ENCODE measurements at regions not wholly inside any gene's neighbourhood (a gene's known extent, or its start where the extent isn't known, plus 50 kb on each side); places are given as distances from the start of the nearest gene placed in this dataset.
"Not testable (repeated sequence)": the region's sequence is repeated elsewhere in the genome, so short reads cannot be mapped to it uniquely, and the experiment has no call there.

DNA sequence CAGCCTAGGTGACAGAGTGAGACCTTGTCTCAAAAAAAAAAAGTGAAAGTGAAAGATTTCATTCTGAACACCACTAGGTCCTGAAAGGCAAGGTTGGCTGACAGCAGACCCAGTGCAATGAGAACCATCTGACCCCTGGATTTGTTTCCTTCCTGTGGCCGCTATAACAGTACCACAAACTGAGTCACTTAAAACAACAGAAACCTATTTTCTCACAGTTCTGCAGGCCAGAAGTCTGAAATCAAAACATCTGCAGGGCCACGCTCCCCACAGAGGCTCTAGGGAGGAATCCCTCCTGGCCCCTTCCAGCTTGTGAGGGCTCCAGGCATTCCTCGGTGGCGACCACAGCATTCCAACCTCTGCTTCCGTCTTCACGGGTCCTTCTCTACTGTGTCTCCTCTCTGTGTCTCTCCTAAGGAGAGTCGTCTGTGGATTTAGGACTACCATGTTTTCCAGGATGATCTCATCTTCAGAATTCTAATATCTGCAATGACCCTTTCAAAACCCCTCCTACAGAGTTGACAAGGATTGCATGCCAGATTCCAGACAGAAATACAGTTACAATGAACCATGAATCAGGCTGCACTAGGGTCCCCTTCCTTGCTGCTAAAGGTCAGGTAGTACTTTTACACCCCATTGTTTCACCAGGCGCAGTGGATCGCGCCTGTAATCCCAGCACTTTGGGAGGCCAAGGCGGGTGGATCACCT, 78.0 kb upstream of the ADGRL1 start:
- not testable (repeated sequence) for DNase-seq

DNA sequence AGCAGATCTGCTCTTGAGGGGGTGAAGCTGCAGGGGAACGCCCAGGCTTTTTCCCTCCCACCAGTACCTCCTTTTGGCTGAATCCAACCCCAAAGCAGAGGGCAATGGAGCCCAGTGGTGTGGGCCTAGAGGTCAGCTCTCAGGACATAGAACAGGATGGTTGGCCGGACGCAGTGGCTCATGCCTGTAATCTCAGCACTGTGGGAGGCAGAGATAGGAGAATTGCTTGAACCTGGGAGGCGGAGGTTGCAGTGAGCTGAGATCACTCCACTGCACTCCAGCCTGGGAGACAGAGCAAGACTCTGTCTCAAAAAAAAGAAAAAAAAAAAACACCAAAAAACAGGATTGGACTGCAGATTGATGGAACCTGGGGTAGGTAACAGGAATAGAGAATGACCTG, 73.3 kb upstream of the ADGRL1 start:
- DNase-seq, result not testable (repeated sequence)

DNA sequence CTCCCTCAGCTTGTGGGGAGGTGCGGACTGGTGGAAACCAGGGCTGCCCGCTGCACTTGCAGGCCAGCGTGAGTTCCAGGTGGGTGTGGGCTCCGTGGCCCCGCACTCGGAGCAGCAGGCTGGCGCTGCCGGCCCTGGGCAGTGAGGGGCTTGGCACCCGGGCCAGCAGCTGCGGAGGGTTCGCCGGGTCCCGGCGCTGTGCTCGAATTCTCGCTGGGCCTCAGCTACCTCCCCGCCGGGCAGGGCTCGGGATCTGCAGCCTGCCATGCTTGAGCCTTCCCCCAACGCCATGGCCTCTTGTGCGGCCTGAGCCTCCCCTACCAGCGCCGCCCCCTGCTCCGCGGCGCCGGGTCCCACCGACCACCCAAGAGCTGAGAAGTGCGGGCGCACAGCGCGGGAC, 71.6 kb upstream of the ADGRL1 start:
- DNase-seq, result no peak

DNA sequence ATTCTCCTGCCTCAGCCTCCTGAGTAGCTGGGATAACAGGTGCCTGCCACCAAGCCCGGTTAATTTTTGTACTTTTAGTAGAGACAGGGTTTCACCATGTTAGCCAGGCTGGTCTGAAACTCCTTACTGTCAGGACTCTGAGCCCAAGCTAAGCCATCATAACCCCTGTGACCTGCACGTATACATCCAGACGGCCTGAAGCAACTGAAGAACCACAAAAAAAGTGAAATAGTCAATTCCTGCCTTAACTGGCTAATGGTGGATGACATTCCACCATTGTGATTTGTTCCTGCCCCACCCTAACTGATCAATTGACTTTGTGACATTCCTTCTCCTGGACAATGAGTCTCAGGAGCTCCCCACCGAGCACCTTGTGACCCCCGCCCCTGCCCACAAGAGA, 69.9 kb upstream of the ADGRL1 start:
- not testable (repeated sequence) for DNase-seq

DNA sequence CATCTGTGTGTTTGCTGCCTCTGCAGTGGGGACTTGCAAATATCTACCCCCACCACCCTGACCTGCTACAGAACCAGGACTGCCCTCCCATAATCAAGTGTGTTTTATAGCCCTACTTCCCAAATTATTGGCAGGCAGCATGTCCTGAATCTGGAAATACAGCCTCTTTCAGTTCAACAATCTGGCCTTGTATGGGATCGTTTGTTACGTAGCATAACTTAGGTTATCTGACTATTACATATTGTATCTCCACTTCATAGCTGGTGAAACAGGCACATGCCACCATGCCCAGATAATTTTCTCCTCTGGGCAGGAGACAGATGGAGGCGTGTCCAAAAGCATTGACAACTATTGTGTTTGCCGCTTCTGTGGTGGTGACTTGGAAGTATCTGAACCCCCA, 66.7 kb upstream of the ADGRL1 start:
- no peak for DNase-seq

DNA sequence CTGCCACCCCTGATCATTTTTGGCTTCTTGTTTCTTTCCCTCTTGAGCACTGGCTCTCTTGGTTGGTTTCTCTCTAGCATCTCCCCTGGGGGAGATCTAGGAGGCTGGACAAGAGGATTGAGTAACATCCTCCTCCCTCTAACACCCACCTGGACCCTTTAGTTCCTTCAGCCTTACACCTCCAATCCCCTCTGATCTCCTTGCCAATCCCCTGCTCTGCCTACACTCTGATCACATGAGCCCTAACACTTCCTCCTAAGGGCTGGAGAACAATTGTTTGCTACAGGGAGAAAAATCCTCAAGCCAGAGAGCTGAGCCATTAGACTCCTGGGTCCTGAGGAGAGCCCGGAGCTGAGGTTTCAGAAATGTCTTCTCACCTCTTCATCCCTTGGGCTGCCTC, 65.9 kb upstream of the ADGRL1 start:
- DNase-seq, result no peak

DNA sequence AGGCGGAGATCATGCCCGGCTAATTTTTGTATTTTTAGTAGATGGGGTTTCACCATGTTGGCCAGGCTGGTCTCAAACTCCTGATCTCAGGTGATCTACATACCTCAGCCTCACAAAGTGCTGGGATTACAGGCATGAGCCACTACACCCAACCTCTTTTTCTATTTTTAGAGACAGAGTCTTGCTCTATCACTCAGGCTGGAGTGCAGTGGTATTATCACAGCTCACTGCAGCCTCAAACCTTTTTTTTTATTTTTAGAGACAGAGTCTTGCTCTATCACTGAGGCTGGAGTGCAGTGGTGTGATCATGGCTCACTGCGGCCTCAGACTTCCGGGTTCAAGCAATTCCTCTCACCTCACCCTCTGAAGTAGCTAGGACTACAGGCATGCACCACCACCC, 64.6 kb upstream of the ADGRL1 start:
- not testable (repeated sequence) for DNase-seq

DNA sequence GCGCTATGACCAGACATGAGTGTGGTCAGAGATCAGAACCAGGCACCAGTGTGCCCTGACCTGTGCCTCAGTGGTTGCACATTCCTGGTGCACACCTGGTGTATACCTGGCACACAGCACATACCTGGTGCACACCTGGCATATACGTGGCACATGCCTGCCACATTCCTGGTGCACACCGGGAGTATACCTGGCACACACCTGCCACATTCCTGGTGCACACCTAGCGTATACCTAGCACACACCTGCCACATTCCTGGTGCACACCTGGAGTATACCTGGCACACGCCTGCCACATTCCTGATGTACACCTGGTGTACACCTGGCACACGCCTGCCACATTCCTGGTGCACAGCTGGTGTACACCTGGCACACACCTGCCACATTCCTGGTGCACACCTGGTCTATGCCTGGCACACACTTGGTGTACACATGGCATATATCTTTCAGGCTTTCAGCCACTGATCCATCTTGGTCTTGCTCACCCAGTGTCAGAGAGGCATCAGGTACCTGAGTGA, 61.3 kb upstream of the ADGRL1 start:
- DNase-seq, result no peak

DNA sequence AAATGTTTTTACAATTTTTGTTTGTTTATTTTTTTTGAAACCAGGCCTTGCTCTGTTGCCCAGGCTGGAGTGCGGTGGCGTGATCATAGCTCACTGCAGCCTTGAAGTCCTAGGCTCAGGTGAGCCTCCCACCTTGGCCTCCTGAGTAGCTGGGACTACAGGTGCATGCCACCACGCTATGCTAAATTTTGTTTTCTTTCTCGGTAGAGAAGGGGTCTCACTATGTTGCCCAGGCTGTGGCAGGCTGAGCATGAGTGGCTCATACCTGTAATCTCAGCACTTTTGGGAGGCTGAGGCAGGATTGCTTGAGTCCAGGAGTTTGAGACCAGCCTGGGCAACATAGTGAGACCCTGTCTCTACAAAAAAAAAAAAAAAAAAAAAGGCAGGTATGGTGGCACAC, 60.2 kb upstream of the ADGRL1 start:
- not testable (repeated sequence) for DNase-seq

DNA sequence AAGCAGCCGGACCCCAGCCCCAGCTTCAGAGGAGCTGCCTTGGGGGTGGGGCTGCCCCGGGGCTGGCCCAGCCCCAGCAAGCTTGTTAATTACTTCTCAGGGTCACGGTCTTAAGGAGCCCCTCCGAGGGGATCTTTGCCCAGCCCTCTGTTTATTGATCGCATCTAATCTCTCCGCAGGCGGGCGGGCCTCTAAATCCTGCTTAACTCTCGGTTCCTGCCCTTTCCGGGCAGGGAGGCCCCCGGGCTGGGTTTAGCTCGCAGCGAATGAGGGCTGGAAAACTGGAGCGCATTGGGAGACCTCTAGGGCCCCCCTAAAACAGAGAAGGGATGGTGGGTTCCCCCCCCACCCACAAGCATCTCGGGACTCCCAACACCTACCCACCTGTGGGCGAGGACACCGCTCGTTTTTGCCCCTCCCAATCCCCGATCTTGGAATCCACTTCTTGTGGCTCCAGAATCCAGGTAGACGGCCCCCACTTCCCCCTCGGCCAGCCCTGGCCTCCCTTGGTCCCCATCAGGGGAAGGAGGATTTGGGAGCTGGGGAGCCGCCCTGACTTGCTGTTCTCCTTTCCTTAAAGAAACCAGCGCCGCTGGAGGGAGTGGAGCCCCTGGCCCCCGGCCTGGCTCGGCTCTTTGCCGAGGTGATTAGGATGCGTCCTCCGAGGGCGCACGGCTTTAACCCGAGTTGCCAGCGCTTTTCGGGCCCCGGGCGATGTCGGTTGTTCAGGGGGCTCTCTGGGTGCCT, 59.5 kb upstream of the ADGRL1 start:
- no peak for DNase-seq

DNA sequence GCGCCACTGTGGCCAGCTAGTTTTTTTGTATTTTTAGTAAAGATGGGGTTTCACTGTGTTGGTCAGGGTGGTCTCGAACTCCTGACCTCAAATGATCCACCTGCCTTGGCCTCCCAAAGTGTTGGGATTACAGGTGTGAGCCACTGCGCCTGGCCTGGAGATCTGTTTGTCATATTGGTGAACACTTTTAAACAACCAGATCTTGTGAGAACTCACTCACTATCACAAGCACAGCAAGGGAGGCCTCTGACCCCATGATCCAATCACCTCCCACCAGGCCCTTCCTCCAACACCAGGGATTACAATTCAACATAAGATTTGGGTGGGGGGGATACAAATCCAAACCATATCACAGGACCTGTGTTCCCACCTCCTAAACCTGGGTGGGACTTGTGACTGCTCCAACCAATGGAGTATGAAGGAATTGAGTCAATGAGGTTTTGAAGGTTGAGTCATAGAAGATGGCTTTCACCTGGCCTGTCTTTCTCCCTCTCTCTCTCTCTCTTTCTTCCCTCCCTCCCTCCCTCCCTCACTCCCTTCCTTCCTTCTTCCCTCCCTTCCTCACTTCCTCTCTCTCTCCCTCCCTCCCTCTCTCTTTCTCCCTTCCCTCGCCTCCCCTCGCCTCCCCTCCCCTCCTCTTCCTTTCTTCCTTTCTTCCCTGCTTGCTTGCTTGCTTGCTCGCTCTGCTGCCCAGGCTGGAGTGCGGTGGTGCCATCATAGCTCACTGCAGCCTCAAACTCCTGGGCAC, 50.1 kb upstream of the ADGRL1 start:
- not testable (repeated sequence) for DNase-seq
